H9 (cell line): ENCODE measurements at regions not wholly inside any gene's neighbourhood (a gene's known extent, or its start where the extent isn't known, plus 50 kb on each side); places are given as distances from the start of the nearest gene placed in this dataset.

ENCODE experiments used
- DNase-seq: peaks from one replicate; pipeline ENCODE4 v3.0.0-alpha.2; 2017
- H2AFZ ChIP-seq: one replicate; pipeline ENCODE4 v1.6.1; 2013; ENCODE audit warnings: mild to moderate bottlenecking, low read length, control low read depth, moderate library complexity
- H2AK5ac ChIP-seq: 2 replicates; pipeline ENCODE4 v1.6.1; 2013; ENCODE audit warnings: low read length, control low read depth, mixed read lengths; ENCODE audit not compliant: insufficient read length
- H2BK120ac ChIP-seq: one replicate; pipeline ENCODE4 v1.6.1; 2013; ENCODE audit warnings: low read depth, mild to moderate bottlenecking, low read length, control low read depth, inconsistent platforms; ENCODE audit not compliant: poor library complexity, severe bottlenecking
- H2BK12ac ChIP-seq: 2 replicates; pipeline ENCODE4 v1.6.1; 2013; ENCODE audit warnings: low read length, control low read depth, mixed read lengths, low read depth; ENCODE audit not compliant: insufficient read length
- H2BK15ac ChIP-seq: 2 replicates; pipeline ENCODE4 v1.6.1; 2013; ENCODE audit warnings: low read depth, low read length, control low read depth
- H2BK20ac ChIP-seq: one replicate; pipeline ENCODE4 v1.6.1; 2013; ENCODE audit warnings: low read depth, mild to moderate bottlenecking, low read length, control low read depth, inconsistent platforms; ENCODE audit not compliant: poor library complexity, severe bottlenecking
- H2BK5ac ChIP-seq: 2 replicates; pipeline ENCODE4 v1.6.1; 2013; ENCODE audit warnings: low read length, control low read depth, mixed read lengths; ENCODE audit not compliant: insufficient read length
- H3K14ac ChIP-seq: 2 replicates; pipeline ENCODE4 v1.6.1; 2013; ENCODE audit warnings: low read length, control low read depth; ENCODE audit not compliant: insufficient read depth
- H3K18ac ChIP-seq: 2 replicates; pipeline ENCODE4 v1.6.1; 2013; ENCODE audit warnings: low read depth, mild to moderate bottlenecking, mixed read lengths, low read length, control low read depth; ENCODE audit not compliant: insufficient read length
- H3K23ac ChIP-seq: 2 replicates; pipeline ENCODE4 v1.6.1; 2013; ENCODE audit warnings: low read length, control low read depth, mixed read lengths, low read depth; ENCODE audit not compliant: insufficient read length
- H3K23me2 ChIP-seq: 2 replicates; pipeline ENCODE4 v1.6.1; 2013; ENCODE audit warnings: low read depth, mild to moderate bottlenecking, mixed read lengths, low read length, control low read depth; ENCODE audit not compliant: insufficient read length, poor library complexity, severe bottlenecking
- H3K27ac ChIP-seq: 2 replicates; pipeline ENCODE4 v1.5.1; 2013; ENCODE audit warnings: low read length, control low read depth, mixed read lengths, low read depth; ENCODE audit not compliant: insufficient read length
- H3K27me3 ChIP-seq: 2 replicates; pipeline ENCODE4 v1.6.1; 2013; ENCODE audit warnings: low read length, control low read depth, inconsistent platforms; ENCODE audit not compliant: insufficient read depth
- H3K4ac ChIP-seq: 2 replicates; pipeline ENCODE4 v1.6.1; 2013; ENCODE audit warnings: low read depth, mild to moderate bottlenecking, control low read depth, inconsistent platforms, low read length, moderate library complexity
- H3K4me1 ChIP-seq: 2 replicates; pipeline ENCODE4 v1.6.1; 2013; ENCODE audit warnings: low read length, control low read depth, inconsistent platforms; ENCODE audit not compliant: insufficient read depth
- H3K4me2 ChIP-seq: 2 replicates; pipeline ENCODE4 v1.6.1; 2013; ENCODE audit warnings: low read length, control low read depth, mixed read lengths; ENCODE audit not compliant: insufficient read length, insufficient read depth
- H3K56ac ChIP-seq: 2 replicates; pipeline ENCODE4 v1.6.1; 2013; ENCODE audit warnings: low read depth, mild to moderate bottlenecking, mixed read lengths, low read length, control low read depth; ENCODE audit not compliant: insufficient read length
- H3K79me1 ChIP-seq: 2 replicates; pipeline ENCODE4 v1.6.1; 2013; ENCODE audit warnings: low read depth, mild to moderate bottlenecking, moderate library complexity, low read length, control low read depth, inconsistent platforms; ENCODE audit not compliant: insufficient read depth, poor library complexity, severe bottlenecking
- H3K79me2 ChIP-seq: 2 replicates; pipeline ENCODE4 v1.6.1; 2013; ENCODE audit warnings: low read length, control low read depth, inconsistent platforms; ENCODE audit not compliant: insufficient read depth
- H3K9ac ChIP-seq: 2 replicates; pipeline ENCODE4 v1.6.1; 2013; ENCODE audit warnings: low read length, control low read depth, mixed read lengths; ENCODE audit not compliant: insufficient read length; ENCODE audit errors: extremely low read depth
- H3K9me3 ChIP-seq: one replicate; pipeline ENCODE4 v1.6.1; 2013; ENCODE audit warnings: low read depth, low read length, inconsistent platforms; ENCODE audit not compliant: control insufficient read depth
- H3T11ph ChIP-seq: one replicate; pipeline ENCODE4 v1.6.1; 2013; ENCODE audit warnings: mild to moderate bottlenecking, low read length, control low read depth, inconsistent platforms
- H4K20me1 ChIP-seq: one replicate; pipeline ENCODE4 v1.6.1; 2013; ENCODE audit not compliant: control insufficient read depth, insufficient read length, insufficient read depth
- H4K5ac ChIP-seq: 2 replicates; pipeline ENCODE4 v1.6.1; 2013; ENCODE audit warnings: low read depth, mild to moderate bottlenecking, mixed read lengths, low read length, control low read depth; ENCODE audit not compliant: insufficient read length
- H4K8ac ChIP-seq: replicated peaks from 2 replicates; pipeline ENCODE4 v1.6.1; 2013; ENCODE audit warnings: low read length, control low read depth, mixed read lengths, low read depth; ENCODE audit not compliant: insufficient read length
- H4K91ac ChIP-seq: 2 replicates; pipeline ENCODE4 v1.6.1; 2013; ENCODE audit warnings: low read depth, mild to moderate bottlenecking, moderate library complexity, mixed read lengths, low read length, control low read depth; ENCODE audit not compliant: insufficient read length
- H3K27ac Mint-ChIP-seq, 3 experiments: 2 replicates in 2 of 3; 3 replicates in 1 of 3; pipeline ENCODE4 v1.8.0; 2020 to 2021; ENCODE audit warnings: mixed read lengths in 3 of 3, mild to moderate bottlenecking in 1 of 3, moderate library complexity in 1 of 3
- H3K27me3 Mint-ChIP-seq: 2 replicates; pipeline ENCODE4 v1.8.0; 2021; ENCODE audit warnings: low read depth, mild to moderate bottlenecking, moderate library complexity, mixed read lengths
- H3K36me3 Mint-ChIP-seq, 3 experiments: 2 replicates in 2 of 3; 3 replicates in 1 of 3; pipeline ENCODE4 v1.8.0; 2020 to 2021; ENCODE audit warnings: low read depth in 3 of 3, mixed read lengths in 3 of 3; ENCODE audit not compliant: insufficient read depth in 1 of 3
- H3K4me1 Mint-ChIP-seq, 2 experiments: 2 replicates each; pipeline ENCODE4 v1.8.0; 2020; ENCODE audit warnings: mixed read lengths in 2 of 2
- H3K4me3 Mint-ChIP-seq, 2 experiments: 2 replicates in 1 of 2; 3 replicates in 1 of 2; pipeline ENCODE4 v1.8.0; 2020 to 2021; ENCODE audit warnings: mild to moderate bottlenecking in 2 of 2, mixed read lengths in 2 of 2, moderate library complexity in 1 of 2
- H3K9me3 Mint-ChIP-seq, 2 experiments: 2 replicates in 1 of 2; 3 replicates in 1 of 2; pipeline ENCODE4 v1.8.0; 2020; ENCODE audit warnings: mild to moderate bottlenecking in 2 of 2, mixed read lengths in 2 of 2, moderate library complexity in 1 of 2
- WGBS: extraction: QIAGEN DNeasy Blood & Tissue Kit; methylation state at CpG from one replicate; pipeline ENCODE4 v1.1.7; 2013; ENCODE audit warnings: missing lambda C conversion rate, low lambda C conversion rate, mixed read lengths; ENCODE audit not compliant: insufficient read length; ENCODE audit errors: extremely low coverage; 5-methylcytosine and 5-hydroxymethylcytosine counted together
- TF ChIP-seq, protein P1 (sequence below): fragments of 200-600 bp; sonication (generic); conservative IDR thresholded peaks from 3 replicates; pipeline ENCODE4 v1.8.0; 2021; ENCODE audit warnings: antibody characterized with exemption, mild to moderate bottlenecking

DNA sequence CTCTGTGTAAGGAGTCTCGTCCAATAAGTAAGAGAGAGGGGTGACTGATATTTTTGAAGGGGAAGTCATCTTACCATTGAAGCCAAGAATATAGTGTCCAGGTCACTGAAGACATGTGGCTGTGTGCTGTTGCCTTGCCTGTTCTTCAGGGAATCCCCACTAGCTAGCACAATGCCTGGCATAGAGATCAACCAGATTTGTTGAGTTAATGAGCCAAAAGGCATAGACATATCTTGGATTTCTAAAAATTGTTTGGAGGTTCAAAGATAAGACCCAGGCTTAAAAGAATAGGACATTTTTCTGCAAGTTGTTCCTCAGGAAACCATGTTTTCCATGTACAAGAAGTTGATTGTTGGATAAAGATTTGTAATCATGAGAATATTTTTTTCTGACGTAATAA is 119.3 kb upstream of the DKK2 start:
- no peak overlapping the region for H2BK15ac ChIP-seq
- no peaks in the 10 kb centered on the region for H4K20me1 ChIP-seq
- H3K4me3 Mint-ChIP-seq, result no peak overlapping the region
- no peak for DNase-seq
- TF ChIP-seq, protein P1, sequence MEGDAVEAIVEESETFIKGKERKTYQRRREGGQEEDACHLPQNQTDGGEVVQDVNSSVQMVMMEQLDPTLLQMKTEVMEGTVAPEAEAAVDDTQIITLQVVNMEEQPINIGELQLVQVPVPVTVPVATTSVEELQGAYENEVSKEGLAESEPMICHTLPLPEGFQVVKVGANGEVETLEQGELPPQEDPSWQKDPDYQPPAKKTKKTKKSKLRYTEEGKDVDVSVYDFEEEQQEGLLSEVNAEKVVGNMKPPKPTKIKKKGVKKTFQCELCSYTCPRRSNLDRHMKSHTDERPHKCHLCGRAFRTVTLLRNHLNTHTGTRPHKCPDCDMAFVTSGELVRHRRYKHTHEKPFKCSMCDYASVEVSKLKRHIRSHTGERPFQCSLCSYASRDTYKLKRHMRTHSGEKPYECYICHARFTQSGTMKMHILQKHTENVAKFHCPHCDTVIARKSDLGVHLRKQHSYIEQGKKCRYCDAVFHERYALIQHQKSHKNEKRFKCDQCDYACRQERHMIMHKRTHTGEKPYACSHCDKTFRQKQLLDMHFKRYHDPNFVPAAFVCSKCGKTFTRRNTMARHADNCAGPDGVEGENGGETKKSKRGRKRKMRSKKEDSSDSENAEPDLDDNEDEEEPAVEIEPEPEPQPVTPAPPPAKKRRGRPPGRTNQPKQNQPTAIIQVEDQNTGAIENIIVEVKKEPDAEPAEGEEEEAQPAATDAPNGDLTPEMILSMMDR, result no peak
- H3K27ac Mint-ChIP-seq, result no peak overlapping the region
- no peaks in the 10 kb centered on the region for H3K79me2 ChIP-seq
- H3K14ac ChIP-seq, result no peak overlapping the region
- peaks cover 10 to 13% of the 10 kb centered on the region in 2 experiments for H3K4me1 Mint-ChIP-seq
- H2BK5ac ChIP-seq, result no peak overlapping the region
- H3K27me3 ChIP-seq, result no peaks in the 10 kb centered on the region
- H2BK12ac ChIP-seq, result no peak overlapping the region
- no peak overlapping the region for H2BK120ac ChIP-seq
- no peak overlapping the region for H3T11ph ChIP-seq
- H3K79me1 ChIP-seq, result no peaks in the 10 kb centered on the region
- H3K18ac ChIP-seq, result no peak overlapping the region
- H3K4me2 ChIP-seq, result no peak overlapping the region
- H3K9ac ChIP-seq, result no peak overlapping the region
- no peaks in the 10 kb centered on the region; the same call in 1 of the 2 replicates for H3K4me1 ChIP-seq
- H3K27me3 Mint-ChIP-seq, result no peaks in the 10 kb centered on the region
- H3K27ac ChIP-seq, result no peak overlapping the region
- no peaks in the 10 kb centered on the region for H3K9me3 Mint-ChIP-seq
- no peak overlapping the region for H3K23ac ChIP-seq
- no peak overlapping the region for H2AK5ac ChIP-seq
- no peak overlapping the region for H2BK20ac ChIP-seq
- H3K9me3 ChIP-seq, result no peaks in the 10 kb centered on the region
- H3K36me3 Mint-ChIP-seq, result no peaks in the 10 kb centered on the region
- no peak overlapping the region for H2AFZ ChIP-seq
- no peak overlapping the region for H3K4ac ChIP-seq
- no peak overlapping the region for H4K5ac ChIP-seq
- H4K8ac ChIP-seq, result no peak overlapping the region
- WGBS, result no CpG with 5 or more reads among the region's 2 CpGs
- H3K56ac ChIP-seq, result no peak overlapping the region
- no peak overlapping the region for H4K91ac ChIP-seq
- no peaks in the 10 kb centered on the region for H3K23me2 ChIP-seq
